K562 (cell line): ENCODE measurements at regions not wholly inside any gene's neighbourhood (a gene's known extent, or its start where the extent isn't known, plus 50 kb on each side); places are given as distances from the start of the nearest gene placed in this dataset.

ENCODE experiments used
- ATAC-seq: fragments of 200-7000 bp; cut with Tn5 transposase; 3 replicates; pipeline ENCODE4 v1.9.1; 2020; ENCODE audit warnings: moderate library complexity
- BruUV-seq: library from RNA; stranded (reverse); fragments of 400-500 nt; replicated peaks from 2 replicates; lab custom pipeline; 2021; lab: Mats Ljungman, UMichigan
- CTCF ChIA-PET: fragments of 300-600 bp; formaldehyde crosslinking; extraction: SDS; loops from one replicate; lab custom pipeline; 2021; ENCODE audit warnings: low intra/inter-chr PET ratio; lab: Yijun Ruan, JAX
- POLR2A ChIA-PET: fragments of 300-600, 350-650 bp; sonication (Branson Sonifier 250); formaldehyde crosslinking; extraction: SDS; loops from one replicate; lab custom pipeline; 2021; ENCODE audit warnings: antibody characterized with exemption, inconsistent platforms; lab: Yijun Ruan, JAX
- DNase-seq, 4 experiments: peaks; one replicate each; pipeline versions ENCODE4 v3.0.0 to v3.0.0-alpha.2; 2011 to 2018; ENCODE audit warnings: low spot score in 3 of 4, mixed read lengths in 3 of 4; ENCODE audit errors: extremely low read depth in 1 of 4
- FAIRE-seq: peaks from 2 replicates; lab custom pipeline; 2011; peaks lifted over from hg19 to GRCh38; lab: Jason Lieb, UNC
- H2AFZ ChIP-seq: 2 replicates; pipeline ENCODE4 v1.6.0; 2011; ENCODE audit warnings: low read depth, low read length, control low read depth, inconsistent platforms
- H3K27ac ChIP-seq: fragments of 200-600 bp; 3 replicates; pipeline ENCODE4 v1.8.0; 2011; ENCODE audit warnings: low read depth, mild to moderate bottlenecking, control low read depth, inconsistent platforms, low read length, moderate library complexity, mixed read lengths; ENCODE audit errors: extremely low read depth
- H3K27me3 ChIP-seq, 2 experiments: fragments of 300-600 bp in 1 of 2; 2 replicates in 1 of 2; 3 replicates in 1 of 2; pipeline versions ENCODE4 v1.6.0 to v1.8.0; 2011; ENCODE audit warnings: inconsistent platforms in 2 of 2, low read length in 2 of 2, mild to moderate bottlenecking in 1 of 2, mixed read lengths in 1 of 2, moderate library complexity in 1 of 2; ENCODE audit not compliant: control insufficient read depth in 2 of 2, insufficient read depth in 2 of 2
- H3K36me3 ChIP-seq: fragments of 300-600 bp; 3 replicates; pipeline ENCODE4 v1.8.0; 2011; ENCODE audit warnings: mild to moderate bottlenecking, low read length, inconsistent platforms; ENCODE audit not compliant: control insufficient read depth, insufficient read depth
- H3K4me1 ChIP-seq, 2 experiments: fragments of 200-600 bp in 1 of 2; replicated peaks in 1 of 2; 2 replicates in 1 of 2; 3 replicates in 1 of 2; pipeline versions ENCODE4 v1.5.1 to v1.8.0; 2011; ENCODE audit warnings: inconsistent platforms in 2 of 2, low read length in 2 of 2, mild to moderate bottlenecking in 1 of 2, mixed read lengths in 1 of 2, moderate library complexity in 1 of 2; ENCODE audit not compliant: control insufficient read depth in 2 of 2, insufficient read depth in 2 of 2
- H3K4me2 ChIP-seq: 2 replicates; pipeline ENCODE4 v1.6.1; 2011; ENCODE audit warnings: low read length, control low read depth, inconsistent platforms, mixed read lengths; ENCODE audit not compliant: insufficient read depth
- H3K4me3 ChIP-seq: fragments of 200-600 bp; sonication (generic), shearing (Covaris generic); 2 replicates; pipeline ENCODE4 v1.5.1; 2016; ENCODE audit warnings: control low read depth, inconsistent platforms
- H3K79me2 ChIP-seq: fragments of 200-600 bp; 3 replicates; pipeline ENCODE4 v1.8.0; 2011; ENCODE audit warnings: low read length, inconsistent platforms; ENCODE audit not compliant: control insufficient read depth, insufficient read depth
- H3K9ac ChIP-seq, 2 experiments: 2 replicates each; pipeline versions ENCODE4 v1.6.0 to v1.6.1; 2011; ENCODE audit warnings: low read depth in 2 of 2, low read length in 2 of 2, control low read depth in 1 of 2, inconsistent platforms in 1 of 2, mild to moderate bottlenecking in 1 of 2, mixed read lengths in 1 of 2; ENCODE audit not compliant: insufficient read depth in 1 of 2
- H3K9me1 ChIP-seq: one replicate; pipeline ENCODE4 v1.6.0; 2011; ENCODE audit warnings: inconsistent platforms, mild to moderate bottlenecking, low read length, moderate library complexity; ENCODE audit not compliant: control insufficient read depth, insufficient read depth
- H3K9me3 ChIP-seq: replicated peaks from 2 replicates; pipeline ENCODE4 v1.5.1; 2011; ENCODE audit warnings: low read depth, low read length, inconsistent platforms; ENCODE audit not compliant: control insufficient read depth, insufficient read depth
- H4K20me1 ChIP-seq: replicated peaks from 2 replicates; pipeline ENCODE4 v1.6.1; 2011; ENCODE audit warnings: low read length, inconsistent platforms, mixed read lengths; ENCODE audit not compliant: control insufficient read depth, insufficient read depth
- CHD4 ChIP-seq: fragments of 200-600 bp; sonication (generic); IDR thresholded peaks from 3 replicates; pipeline ENCODE4 v1.6.1; 2012; ENCODE audit warnings: low read depth, mild to moderate bottlenecking, mixed read lengths, low read length, inconsistent platforms; ENCODE audit not compliant: insufficient read depth, insufficient replicate concordance, poor library complexity, severe bottlenecking
- MYBL2 ChIP-seq, 2 experiments: fragments of 450-650 bp in 1 of 2; sonication (generic) in 1 of 2; formaldehyde crosslinking in 1 of 2; IDR thresholded peaks; 2 replicates each; pipeline versions ENCODE4 v1.6.1 to v1.8.1; 2017 to 2022; ENCODE audit warnings: borderline replicate concordance in 1 of 2, inconsistent platforms in 1 of 2, low read depth in 1 of 2, mild to moderate bottlenecking in 1 of 2, missing genetic modification reagents in 1 of 2, moderate library complexity in 1 of 2
- NFYB ChIP-seq: IDR thresholded peaks from 2 replicates; pipeline ENCODE4 v1.6.1; 2011; ENCODE audit warnings: mild to moderate bottlenecking, moderate library complexity; ENCODE audit not compliant: insufficient read length; ENCODE audit errors: extremely low read depth
- PCBP2 ChIP-seq: fragments of 200-400 bp; formaldehyde crosslinking; IDR thresholded peaks from 2 replicates; pipeline ENCODE4 v1.6.1; 2018; ENCODE audit warnings: low read length, low read depth, mild to moderate bottlenecking, moderate library complexity; ENCODE audit not compliant: poor library complexity, severe bottlenecking
- REST ChIP-seq, 2 experiments: fragments of 450-650 bp; formaldehyde crosslinking in 1 of 2; IDR thresholded peaks; 2 replicates each; pipeline versions ENCODE4 v1.4.0 to v1.6.1; 2014 to 2020; ENCODE audit warnings: mild to moderate bottlenecking in 2 of 2, borderline replicate concordance in 1 of 2, low read depth in 1 of 2
- SNIP1 ChIP-seq: fragments of 450-650 bp; IDR thresholded peaks from 2 replicates; pipeline ENCODE4 v1.7.1; 2017; ENCODE audit warnings: low read depth, mild to moderate bottlenecking
- ZNF518B ChIP-seq: fragments of 250-450 bp; sonication (Bioruptor Pico); IDR thresholded peaks from 2 replicates; pipeline ENCODE4 v1.5.0; 2021; ENCODE audit warnings: mild to moderate bottlenecking, moderate library complexity
- WGBS: fragments of 100-300 bp; shearing (Covaris generic); methylation state at CpG from one replicate; pipeline ENCODE4 v1.1.6; 2016; ENCODE audit warnings: low coverage, mixed read lengths; ENCODE audit not compliant: insufficient coverage; ENCODE audit errors: missing lambda C conversion rate; 5-methylcytosine and 5-hydroxymethylcytosine counted together
- in situ Hi-C: fragments of 300-500 bp; cut with MboI; formaldehyde crosslinking; loops from 4 replicates; pipeline ENCODE4 v1.15.0; 2018; ENCODE audit warnings: inconsistent platforms, mixed read lengths
- intact Hi-C: fragments of 100-400 bp; cut with micrococcal nuclease; formaldehyde crosslinking; loops from 2 replicates; pipeline ENCODE4 v1.14.2; 2022

GRCh38 chr7:120089968-120090367 lies 183.0 kb upstream of the KCND2 start:
- no peaks in the 10 kb centered on the region; a peak in 1 of 5 replicates for H3K27me3 ChIP-seq
- no peaks in the 10 kb centered on the region for H3K9me3 ChIP-seq
- no TSS peak for BruUV-seq
- WGBS: 3% methylated on average over 4 of the region's 4 CpGs
- FAIRE-seq (peak; percentile 88), ATAC-seq (peak; percentile 98), DNase-seq (peak in 3 of 4 experiments; percentile 15 to 76 (median 51))
- ChIA-PET POLR2A (interaction anchor here (0.6 kb wide), 1 partner anchor 249 kb away, joined by 4 read pairs; no protein-coding TSS in a partner anchor), CTCF (interaction anchor here (1.3 kb wide), 1 partner anchor 820 kb away, joined by 5 read pairs; no protein-coding TSS in a partner anchor)
- no peaks in the 10 kb centered on the region for H3K36me3 ChIP-seq
- H3K79me2 ChIP-seq: no peaks in the 10 kb centered on the region
- H4K20me1 ChIP-seq: no peaks in the 10 kb centered on the region
- no peak overlapping the region for H2AFZ ChIP-seq
- in situ Hi-C loops: no loop called here
- no peaks in the 10 kb centered on the region for H3K9me1 ChIP-seq
- H3K27ac ChIP-seq: no peak overlapping the region
- intact Hi-C loops: loop anchor here (1.0 to 10.0 kb wide), 3 partner anchors 155 to 815 kb away; no protein-coding TSS in a partner anchor
- H3K4me3 ChIP-seq: no peak overlapping the region
- H3K9ac ChIP-seq: no peak overlapping the region
- no peak overlapping the region for H3K4me2 ChIP-seq
- no peaks in the 10 kb centered on the region for H3K4me1 ChIP-seq
- no peak for TF ChIP-seq SNIP1
- no peak for TF ChIP-seq PCBP2
- TF ChIP-seq NFYB: no peak
- TF ChIP-seq CHD4: no peak
- no peak for TF ChIP-seq MYBL2 (IDR thresholded peaks at IDR 0.05; ENCODE audit: low read depth)
- no peak for TF ChIP-seq MYBL2 (CRISPR knock-in tag; IDR thresholded peaks at IDR 0.05; ENCODE audit: borderline replicate concordance)
- TF ChIP-seq ZNF518B (CRISPR knock-in tag): no peak
- peak; percentile 52; the same call in 1 of the 2 replicates for TF ChIP-seq REST (IDR thresholded peaks at IDR 0.05; ENCODE audit: borderline replicate concordance)
- TF ChIP-seq REST (CRISPR knock-in tag; IDR thresholded peaks at IDR 0.05; ENCODE audit: low read depth): no peak
